NCI-H146 treated with DMSO at 0.1 percent for 48 hours (cell line): ENCODE measurements at regions not wholly inside any gene's neighbourhood (a gene's known extent, or its start where the extent isn't known, plus 50 kb on each side); places are given as distances from the start of the nearest gene placed in this dataset.

Experiments
- DNase-seq: peaks from one replicate; lab custom pipeline; 2025; ENCODE audit not compliant: unreplicated experiment; lab: John Stamatoyannopoulos, UW

DNA sequence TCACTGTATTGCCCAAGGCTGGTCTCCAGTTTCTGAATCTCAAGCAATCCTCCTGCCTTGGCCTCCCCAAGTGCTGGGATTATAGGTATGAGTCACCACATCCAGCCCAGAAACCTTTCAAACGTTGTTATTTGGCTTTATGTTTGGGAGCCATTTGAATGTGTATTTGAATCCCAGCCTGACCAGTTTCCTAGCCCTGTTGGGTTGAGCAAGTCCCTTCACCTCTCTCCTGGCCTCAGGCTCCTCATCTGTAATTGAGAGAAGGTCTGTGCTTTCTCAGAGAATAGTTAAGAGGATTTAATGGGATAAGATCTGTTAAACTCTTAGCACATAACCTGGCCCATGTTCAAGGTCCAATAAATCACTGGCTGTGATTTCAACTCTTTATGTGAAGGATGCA, 385.8 kb upstream of the RBFOX1 start:
- no peak for DNase-seq

- DNase-seq: no peak
These were observed 386.5 kb upstream of the RBFOX1 start for GRCh38 chr16:6946106-6946505.

DNA sequence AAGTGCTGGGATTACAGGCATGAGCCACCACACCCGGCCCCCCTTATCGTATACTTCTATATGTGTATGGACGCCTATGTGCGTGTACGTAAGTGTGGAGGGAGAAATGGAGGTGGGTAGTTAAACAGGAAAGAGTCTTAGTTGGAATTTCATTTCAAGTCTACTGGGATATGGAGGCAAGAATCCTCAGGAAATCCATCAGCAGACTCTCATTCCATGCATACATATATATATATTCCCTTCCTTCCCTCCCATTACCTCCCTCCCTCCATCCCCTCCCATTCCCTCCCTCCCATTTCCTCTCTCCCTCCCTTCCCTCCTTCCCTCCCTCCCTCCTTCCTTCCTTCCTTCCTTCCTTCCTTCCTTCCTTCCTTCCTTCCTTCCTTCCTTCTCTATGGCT, 391.7 kb upstream of the RBFOX1 start:
- DNase-seq: no peak

GRCh38 chr16:6937641-6938040, 395.0 kb upstream of the RBFOX1 start:
- DNase-seq: no peak

GRCh38 chr16:6932871-6933385, 399.7 kb upstream of the RBFOX1 start:
- no peak for DNase-seq

- no peak for DNase-seq
These were observed 402.8 kb upstream of the RBFOX1 start for GRCh38 chr16:6929868-6930267.

DNA sequence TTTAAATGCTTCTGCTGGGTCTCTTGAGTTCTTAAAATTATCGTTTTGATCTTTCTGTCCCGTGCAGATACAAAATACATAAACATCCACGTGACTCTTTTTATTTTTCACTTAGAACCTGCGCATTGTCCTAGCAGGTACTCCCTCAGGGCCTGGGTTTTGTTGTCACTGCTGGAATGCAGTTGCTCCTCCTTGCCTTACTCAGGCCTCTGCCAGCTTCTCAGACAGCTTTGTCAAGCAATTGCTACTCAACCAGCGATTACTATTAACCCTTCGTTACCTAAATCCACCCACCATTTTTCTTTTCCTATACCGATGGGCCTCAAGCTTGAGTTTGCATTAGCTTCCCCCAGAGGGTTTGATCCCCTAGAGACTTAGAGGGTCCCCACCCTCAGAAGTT, 405.9 kb upstream of the RBFOX1 start:
- no peak for DNase-seq

- no peak for DNase-seq
These were observed 406.3 kb upstream of the RBFOX1 start for GRCh38 chr16:6926341-6926740.

DNA sequence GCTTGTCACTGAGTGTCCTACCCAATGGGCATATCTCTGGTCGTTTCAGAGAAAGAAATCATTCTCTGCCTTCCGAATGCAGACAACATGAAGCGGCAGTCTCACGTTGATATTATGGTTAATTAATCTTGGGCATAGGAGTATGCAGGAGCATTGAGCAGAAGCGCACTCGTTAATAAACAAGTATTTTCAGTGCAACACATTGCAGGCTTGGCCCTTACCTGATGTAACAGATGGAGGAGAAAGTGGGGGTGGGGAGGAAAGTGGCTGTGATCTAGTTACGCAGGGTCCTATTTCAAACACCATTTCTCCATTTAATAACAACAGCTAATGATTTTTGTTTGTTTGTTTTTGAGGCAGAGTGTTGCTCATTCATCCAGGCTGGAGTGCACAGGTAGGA, 414.0 kb upstream of the RBFOX1 start:
- DNase-seq: no peak

DNA sequence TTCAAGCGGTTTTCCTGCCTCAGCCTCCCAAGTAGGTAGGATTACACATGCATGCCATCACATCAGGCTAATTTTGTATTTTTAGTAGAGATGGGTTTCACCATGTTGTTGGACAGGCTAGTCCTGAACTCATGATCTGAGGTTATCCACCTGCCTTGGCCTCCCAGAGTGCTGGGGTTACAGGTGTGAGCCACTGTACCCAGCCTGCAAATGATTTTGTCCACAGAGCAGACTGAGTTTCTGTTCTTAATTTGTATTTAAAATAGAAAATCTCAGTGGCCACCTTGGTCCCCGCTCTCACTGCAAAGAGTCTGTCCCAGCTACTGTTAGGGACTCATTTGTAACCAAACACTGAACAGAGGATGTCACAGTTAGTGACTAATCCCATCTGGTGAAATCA, 415.7 kb upstream of the RBFOX1 start:
- DNase-seq: no peak

DNA sequence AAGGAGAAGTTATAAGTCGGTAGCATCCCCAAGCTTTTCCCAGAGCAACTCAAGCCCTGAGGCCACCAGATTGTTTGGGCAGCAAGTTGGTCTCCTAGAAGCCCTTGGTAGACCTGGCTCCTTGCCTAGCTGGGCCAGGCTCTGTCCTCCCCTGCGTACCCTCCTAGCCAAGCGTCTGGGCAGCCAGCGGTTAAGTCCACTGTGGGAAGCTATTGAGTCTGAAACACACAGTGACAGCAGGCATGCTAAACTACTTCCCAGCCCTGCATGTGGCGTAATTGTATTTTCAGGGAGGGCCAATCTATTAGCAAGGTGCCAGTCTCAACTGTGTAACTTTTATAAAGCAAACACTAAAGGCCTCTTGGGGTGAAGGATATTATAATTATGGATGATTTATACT, 419.1 kb upstream of the RBFOX1 start:
- peak; percentile 19 for DNase-seq

DNA sequence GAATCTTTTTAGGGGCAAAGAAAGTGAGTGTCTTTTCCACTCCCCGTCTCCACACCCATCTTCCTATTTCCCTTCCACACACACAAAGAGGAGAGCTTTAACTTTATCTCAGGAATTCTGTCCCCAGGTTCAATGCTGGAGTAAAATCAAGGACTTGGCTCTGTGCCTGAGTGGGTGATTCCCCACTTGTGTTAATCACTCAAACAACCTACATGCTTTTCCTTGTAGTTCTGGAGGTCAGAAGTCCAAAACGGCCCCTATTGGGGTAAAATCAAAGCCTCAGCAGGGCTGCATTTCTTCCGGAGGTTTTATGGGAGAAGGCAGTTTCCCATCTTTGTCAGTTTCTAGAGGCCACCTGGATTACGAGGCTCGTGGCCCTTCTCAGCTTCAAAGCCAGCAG, 422.3 kb upstream of the RBFOX1 start:
- DNase-seq: no peak

- no peak for DNase-seq
These were observed 427.0 kb upstream of the RBFOX1 start for GRCh38 chr16:6905601-6906000.

GRCh38 chr16:6903671-6904070, 429.0 kb upstream of the RBFOX1 start:
- no peak for DNase-seq

DNA sequence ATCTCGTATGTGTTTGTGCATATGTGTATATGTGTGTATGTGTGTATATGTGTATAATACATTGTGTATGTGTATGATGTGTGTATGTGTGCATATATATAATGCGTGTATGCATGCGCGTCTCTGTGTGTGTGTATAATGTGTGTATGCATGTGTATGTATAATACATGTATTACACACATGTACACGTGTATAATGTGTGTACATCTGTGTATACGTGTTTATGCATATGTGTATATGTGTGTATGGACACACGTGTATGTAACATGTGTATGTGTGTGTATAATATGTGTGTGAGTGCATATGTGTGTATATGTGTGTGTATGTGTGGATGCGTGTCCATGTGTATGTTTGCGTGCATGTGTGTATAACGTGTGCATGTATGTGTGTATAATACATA, 433.7 kb upstream of the RBFOX1 start:
- no peak for DNase-seq

DNA sequence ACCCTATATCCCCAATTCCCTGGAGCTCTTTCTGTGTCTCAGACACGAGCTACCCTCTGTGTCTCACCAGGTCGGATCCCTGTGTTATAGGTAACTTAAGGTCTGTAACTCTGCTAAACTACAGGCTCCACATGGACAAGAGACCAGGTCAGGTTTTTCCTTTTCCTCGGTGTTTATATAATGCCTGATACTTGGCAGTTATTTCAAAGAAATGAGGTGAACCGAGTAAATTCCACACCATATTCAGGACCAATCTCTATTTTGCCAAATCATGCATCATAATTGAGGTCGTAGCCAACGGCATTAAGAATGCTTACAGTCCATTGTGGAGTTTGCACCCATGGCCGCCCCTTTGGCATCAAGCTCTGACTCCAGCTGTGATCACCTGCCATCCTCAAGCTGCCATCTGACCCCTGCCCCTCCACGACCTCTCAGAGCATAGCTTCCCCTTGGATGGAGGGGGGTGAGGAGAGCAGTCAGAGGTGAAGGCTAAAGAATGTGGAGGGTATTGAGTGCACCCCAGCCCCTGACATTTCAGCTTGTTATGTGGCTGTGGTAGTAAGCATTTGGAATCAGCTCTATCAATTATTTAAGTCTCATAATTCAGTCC, 434.7 kb upstream of the RBFOX1 start:
- DNase-seq: no peak

GRCh38 chr16:6892966-6893365, 439.7 kb upstream of the RBFOX1 start:
- no peak for DNase-seq

DNA sequence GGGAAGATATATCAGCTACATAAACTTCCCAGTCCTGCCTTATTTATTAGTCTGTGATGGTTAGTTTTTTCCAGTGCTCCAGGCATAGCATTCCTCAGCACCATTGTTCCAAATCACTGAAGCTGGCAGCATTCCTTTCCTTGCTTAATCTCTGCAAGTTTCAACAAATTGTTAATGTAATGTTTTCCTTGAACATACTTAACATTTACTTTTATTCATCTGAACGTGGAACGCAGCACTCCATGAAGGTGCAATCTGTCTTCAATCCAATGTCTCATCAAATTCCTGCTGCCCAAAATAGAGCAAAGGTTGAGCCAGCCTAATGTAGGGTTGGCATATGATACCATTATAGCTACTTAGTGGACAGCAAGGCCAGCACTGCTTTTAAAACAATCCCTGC, 441.1 kb upstream of the RBFOX1 start:
- no peak for DNase-seq

DNA sequence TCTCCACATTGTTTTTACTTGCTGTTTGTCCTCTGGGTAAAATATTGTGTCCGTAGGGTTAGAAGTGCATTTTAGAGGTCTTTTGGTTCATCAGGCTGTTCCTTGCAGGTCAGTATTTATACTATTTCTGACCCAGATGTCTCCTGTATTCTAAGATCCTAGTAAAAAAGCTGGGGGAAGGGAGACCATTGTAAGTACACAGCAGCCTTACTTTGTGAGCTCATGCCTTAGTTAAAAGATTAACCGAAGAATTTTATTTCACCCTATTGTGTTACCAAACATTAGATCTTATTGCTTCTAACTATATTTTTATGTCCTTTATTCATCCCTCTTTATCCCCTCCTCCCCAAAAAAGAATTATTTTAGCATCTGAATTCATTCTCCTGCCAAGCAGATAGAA, 444.1 kb upstream of the RBFOX1 start:
- DNase-seq: no peak

DNA sequence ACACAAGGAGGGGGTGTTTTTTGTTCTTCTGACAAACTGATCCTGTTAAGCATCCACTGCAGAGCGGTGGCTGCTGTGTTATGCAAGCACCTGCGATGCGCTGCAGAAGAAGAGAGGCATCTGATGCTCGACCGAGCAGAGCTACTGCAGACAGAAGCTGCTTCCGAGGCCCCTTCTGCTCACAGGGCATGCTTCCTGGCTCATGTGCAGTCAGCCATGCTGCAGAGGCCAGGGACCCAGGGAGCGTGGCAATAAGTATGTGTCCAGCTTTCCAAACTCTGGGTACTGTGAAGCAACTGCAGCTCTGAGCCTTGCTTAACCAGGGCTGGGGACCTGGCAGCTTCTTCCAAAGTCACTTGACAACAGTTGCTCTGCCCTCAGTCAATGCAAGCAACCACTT, 448.6 kb upstream of the RBFOX1 start:
- DNase-seq: no peak

GRCh38 chr16:6880263-6880662, 452.4 kb upstream of the RBFOX1 start:
- DNase-seq: no peak

GRCh38 chr16:6864671-6865070, 468.0 kb upstream of the RBFOX1 start:
- DNase-seq: no peak

GRCh38 chr16:6864244-6864643, 468.4 kb upstream of the RBFOX1 start:
- DNase-seq: no peak

DNA sequence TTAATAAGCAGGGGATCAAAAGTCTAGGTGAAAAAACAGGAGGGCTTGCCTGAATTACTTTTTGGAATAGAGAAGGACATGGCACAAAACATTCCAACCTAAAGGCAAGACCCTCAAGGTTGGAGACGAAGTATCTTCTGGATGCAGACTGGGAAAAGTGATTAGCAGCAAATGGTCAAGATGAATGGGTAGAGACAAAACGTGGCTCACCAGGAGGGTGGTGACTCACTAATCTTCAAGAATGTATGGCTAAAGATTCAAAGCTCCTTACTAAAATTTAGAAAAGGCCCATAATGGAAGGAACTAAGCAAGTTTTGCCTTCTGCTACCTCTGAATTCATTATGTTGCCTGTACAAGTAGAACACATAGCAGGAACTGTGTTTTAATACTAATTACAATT, 469.5 kb upstream of the RBFOX1 start:
- no peak for DNase-seq
